HEK293 (cell line): ENCODE measurements at regions not wholly inside any gene's neighbourhood (a gene's known extent, or its start where the extent isn't known, plus 50 kb on each side); places are given as distances from the start of the nearest gene placed in this dataset.

Experiments
- CTCF ChIA-PET: fragments of 350-600 bp; formaldehyde crosslinking; extraction: SDS; loops from one replicate; lab custom pipeline; 2021; ENCODE audit warnings: antibody characterized with exemption; lab: Yijun Ruan, JAX
- POLR2A ChIA-PET: fragments of 300-600 bp; formaldehyde crosslinking; extraction: SDS; loops from one replicate; lab custom pipeline; 2020; ENCODE audit warnings: antibody characterized with exemption, inconsistent platforms; lab: Yijun Ruan, JAX
- H3K27ac ChIP-seq: fragments of 200-500 bp; sonication (Bioruptor generic); 2 replicates; pipeline ENCODE4 v1.5.1; 2014; ENCODE audit warnings: low read depth, low read length, control low read depth, inconsistent platforms; ENCODE audit errors: extremely low read depth
- H3K36me3 ChIP-seq, 2 experiments: fragments of 200-500 bp in 1 of 2; sonication (Bioruptor generic) in 1 of 2; 1 replicate in 1 of 2; 2 replicates in 1 of 2; pipeline ENCODE4 v1.5.1; 2014 to 2017; ENCODE audit warnings: inconsistent platforms in 2 of 2, low read length in 2 of 2; ENCODE audit not compliant: control insufficient read depth in 2 of 2, insufficient read depth in 1 of 2
- H3K4me1 ChIP-seq: fragments of 200-500 bp; sonication (Bioruptor generic); 2 replicates; pipeline ENCODE4 v1.5.1; 2014; ENCODE audit warnings: mild to moderate bottlenecking, low read length, inconsistent platforms; ENCODE audit not compliant: control insufficient read depth, insufficient read depth
- H3K4me3 ChIP-seq: 2 replicates; pipeline ENCODE4 v1.5.1; 2011; ENCODE audit warnings: low read depth, mild to moderate bottlenecking, control low read depth, low read length, moderate library complexity
- H3K9me3 ChIP-seq: fragments of 200-500 bp; sonication (Bioruptor generic); 2 replicates; pipeline ENCODE4 v1.5.1; 2014; ENCODE audit warnings: low read depth, low read length, inconsistent platforms; ENCODE audit not compliant: control insufficient read depth, insufficient read depth
- KLF7 ChIP-seq: fragments of 450-650 bp; formaldehyde crosslinking; IDR thresholded peaks from 2 replicates; pipeline ENCODE4 v1.5.1; 2016; ENCODE audit warnings: missing biosample characterization, missing genetic modification characterization, borderline replicate concordance
- RBAK ChIP-seq: fragments of 450-650 bp; formaldehyde crosslinking; IDR thresholded peaks from 2 replicates; pipeline ENCODE4 v1.5.1; 2016; ENCODE audit warnings: missing biosample characterization, missing genetic modification characterization
- SP3 ChIP-seq: fragments of 450-650 bp; formaldehyde crosslinking; IDR thresholded peaks from 2 replicates; pipeline ENCODE4 v1.5.1; 2016; ENCODE audit warnings: missing biosample characterization, missing genetic modification characterization
- SP7 ChIP-seq: fragments of 450-650 bp; formaldehyde crosslinking; IDR thresholded peaks from 2 replicates; pipeline ENCODE4 v1.5.1; 2016; ENCODE audit warnings: missing biosample characterization, missing genetic modification characterization
- ZFP37 ChIP-seq: fragments of 450-650 bp; formaldehyde crosslinking; IDR thresholded peaks from 2 replicates; pipeline ENCODE4 v1.5.1; 2016; ENCODE audit warnings: missing biosample characterization, missing genetic modification characterization
- ZIC2 ChIP-seq: fragments of 450-650 bp; formaldehyde crosslinking; IDR thresholded peaks from 2 replicates; pipeline ENCODE4 v1.5.1; 2016; ENCODE audit warnings: missing biosample characterization, missing genetic modification characterization
- ZNF16 ChIP-seq: fragments of 450-650 bp; formaldehyde crosslinking; IDR thresholded peaks from 2 replicates; pipeline ENCODE4 v1.5.1; 2016; ENCODE audit warnings: low read depth, missing biosample characterization, missing genetic modification characterization
- ZNF2 ChIP-seq: fragments of 450-650 bp; formaldehyde crosslinking; IDR thresholded peaks from 2 replicates; pipeline ENCODE4 v1.5.1; 2016; ENCODE audit warnings: missing biosample characterization, missing genetic modification characterization
- ZNF214 ChIP-seq: fragments of 450-650 bp; formaldehyde crosslinking; IDR thresholded peaks from 2 replicates; pipeline ENCODE4 v1.5.1; 2017; ENCODE audit warnings: missing biosample characterization, mild to moderate bottlenecking, missing genetic modification characterization, borderline replicate concordance
- ZNF530 ChIP-seq: fragments of 450-650 bp; formaldehyde crosslinking; IDR thresholded peaks from 2 replicates; pipeline ENCODE4 v1.5.1; 2016; ENCODE audit warnings: low read depth, missing biosample characterization, missing genetic modification characterization
- ZNF548 ChIP-seq: fragments of 450-650 bp; formaldehyde crosslinking; IDR thresholded peaks from 2 replicates; pipeline ENCODE4 v1.5.1; 2016; ENCODE audit warnings: missing biosample characterization, missing genetic modification characterization
- ZNF561 ChIP-seq: fragments of 450-650 bp; IDR thresholded peaks from 2 replicates; pipeline ENCODE4 v1.5.1; 2018; ENCODE audit warnings: missing biosample characterization, missing genetic modification characterization, borderline replicate concordance
- ZNF610 ChIP-seq: fragments of 450-650 bp; formaldehyde crosslinking; IDR thresholded peaks from 2 replicates; pipeline ENCODE4 v1.5.1; 2016; ENCODE audit warnings: missing biosample characterization, missing genetic modification characterization, borderline replicate concordance
- ZNF626 ChIP-seq: fragments of 450-650 bp; sonication (Bioruptor Pico); formaldehyde crosslinking; IDR thresholded peaks from 2 replicates; pipeline ENCODE4 v1.5.1; 2018; ENCODE audit warnings: missing biosample characterization, missing genetic modification characterization, inconsistent platforms
- ZSCAN4 ChIP-seq: fragments of 450-650 bp; formaldehyde crosslinking; IDR thresholded peaks from 2 replicates; pipeline ENCODE4 v1.5.1; 2017; ENCODE audit warnings: missing biosample characterization, missing genetic modification characterization
- TF ChIP-seq, protein P1 (sequence below): fragments of 450-650 bp; formaldehyde crosslinking; IDR thresholded peaks from 2 replicates; pipeline ENCODE4 v1.5.1; 2017; ENCODE audit warnings: missing biosample characterization, mild to moderate bottlenecking, missing genetic modification characterization, moderate library complexity
- TF ChIP-seq, protein P2 (sequence below): sonication (generic); formaldehyde crosslinking; IDR thresholded peaks from 2 replicates; pipeline ENCODE4 v1.8.1; 2022; ENCODE audit warnings: mild to moderate bottlenecking, moderate library complexity, missing genetic modification reagents
- TF ChIP-seq, protein P3 (sequence below): fragments of 450-650 bp; formaldehyde crosslinking; IDR thresholded peaks from 2 replicates; pipeline ENCODE4 v1.5.1; 2016; ENCODE audit warnings: missing biosample characterization, missing genetic modification characterization
- TF ChIP-seq, protein P4 (sequence below): fragments of 450-650 bp; IDR thresholded peaks from 2 replicates; pipeline ENCODE4 v1.5.1; 2018; ENCODE audit warnings: missing biosample characterization, missing genetic modification characterization

- Histone ChIP-seq H3K4me3 (no peak overlapping the region), H3K27ac (no peak overlapping the region)
- TF ChIP-seq ZNF610 (no peak), ZFP37 (no peak), ZNF530 (no peak), SP7 (no peak), ZNF561 (tag by site-specific recombination) (no peak), KLF7 (tag by site-specific recombination) (no peak), ZNF214 (no peak), ZNF626 (tag by site-specific recombination) (no peak), ZNF548 (tag by site-specific recombination) (no peak), ZNF16 (no peak), RBAK (tag by site-specific recombination) (no peak), SP3 (tag by site-specific recombination) (no peak)
- TF ChIP-seq, protein P1, sequence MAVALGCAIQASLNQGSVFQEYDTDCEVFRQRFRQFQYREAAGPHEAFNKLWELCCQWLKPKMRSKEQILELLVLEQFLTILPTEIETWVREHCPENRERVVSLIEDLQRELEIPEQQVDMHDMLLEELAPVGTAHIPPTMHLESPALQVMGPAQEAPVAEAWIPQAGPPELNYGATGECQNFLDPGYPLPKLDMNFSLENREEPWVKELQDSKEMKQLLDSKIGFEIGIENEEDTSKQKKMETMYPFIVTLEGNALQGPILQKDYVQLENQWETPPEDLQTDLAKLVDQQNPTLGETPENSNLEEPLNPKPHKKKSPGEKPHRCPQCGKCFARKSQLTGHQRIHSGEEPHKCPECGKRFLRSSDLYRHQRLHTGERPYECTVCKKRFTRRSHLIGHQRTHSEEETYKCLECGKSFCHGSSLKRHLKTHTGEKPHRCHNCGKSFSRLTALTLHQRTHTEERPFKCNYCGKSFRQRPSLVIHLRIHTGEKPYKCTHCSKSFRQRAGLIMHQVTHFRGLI = no peak
- TF ChIP-seq, protein P2, sequence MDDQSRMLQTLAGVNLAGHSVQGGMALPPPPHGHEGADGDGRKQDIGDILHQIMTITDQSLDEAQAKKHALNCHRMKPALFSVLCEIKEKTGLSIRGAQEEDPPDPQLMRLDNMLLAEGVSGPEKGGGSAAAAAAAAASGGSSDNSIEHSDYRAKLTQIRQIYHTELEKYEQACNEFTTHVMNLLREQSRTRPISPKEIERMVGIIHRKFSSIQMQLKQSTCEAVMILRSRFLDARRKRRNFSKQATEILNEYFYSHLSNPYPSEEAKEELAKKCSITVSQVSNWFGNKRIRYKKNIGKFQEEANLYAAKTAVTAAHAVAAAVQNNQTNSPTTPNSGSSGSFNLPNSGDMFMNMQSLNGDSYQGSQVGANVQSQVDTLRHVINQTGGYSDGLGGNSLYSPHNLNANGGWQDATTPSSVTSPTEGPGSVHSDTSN = no peak
- TF ChIP-seq, all 188 proteins: peak for 0
- Histone ChIP-seq H3K9me3 (no peaks in the 10 kb centered on the region), H3K36me3 (no peaks in the 10 kb centered on the region), H3K4me1 (no peaks in the 10 kb centered on the region)
- ChIA-PET POLR2A (no interaction called here), CTCF (interaction anchor here (0.6 to 2.4 kb wide), 13 partner anchors 19 to 849 kb away, joined by 3 to 11 read pairs (median 3); partner anchors contain the start of gene RTL1)
Observed at GRCh38 chr14:101234244-101234937, 326.9 kb upstream of the DIO3 start.

DNA sequence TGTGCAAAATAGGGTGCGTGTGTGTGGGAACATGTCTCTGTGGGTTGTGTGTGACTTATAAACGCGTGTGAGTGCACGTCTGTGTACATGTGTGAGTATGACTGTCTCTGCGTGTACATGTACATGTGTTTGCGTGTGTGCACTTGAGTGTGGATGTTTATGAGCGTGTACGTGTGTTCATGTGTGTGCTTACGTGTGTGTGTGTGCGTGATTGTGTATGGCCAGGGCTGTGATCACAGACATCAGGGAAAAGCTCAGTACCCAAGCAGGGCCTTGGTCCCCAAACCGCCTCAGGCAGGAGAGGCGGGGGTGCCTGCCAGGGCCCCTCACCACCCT is 326.3 kb upstream of the DIO3 start:
- ChIA-PET CTCF (interaction anchor here (0.6 to 2.4 kb wide), 14 partner anchors 20 to 849 kb away, joined by 3 to 11 read pairs (median 3); partner anchors contain the start of gene RTL1), POLR2A (no interaction called here)
- Histone ChIP-seq H3K9me3 (no peaks in the 10 kb centered on the region), H3K4me1 (no peaks in the 10 kb centered on the region), H3K36me3 (no peaks in the 10 kb centered on the region), H3K4me3 (no peak overlapping the region), H3K27ac (no peak overlapping the region)
- TF ChIP-seq ZIC2 (tag by site-specific recombination) (peak; percentile 43; the same call in 1 of the 2 replicates), ZSCAN4 (peak; percentile 58), ZNF2 (0 out of 2 replicates have a peak, but pooled peaks have one; percentile 43)
- TF ChIP-seq, protein P3, sequence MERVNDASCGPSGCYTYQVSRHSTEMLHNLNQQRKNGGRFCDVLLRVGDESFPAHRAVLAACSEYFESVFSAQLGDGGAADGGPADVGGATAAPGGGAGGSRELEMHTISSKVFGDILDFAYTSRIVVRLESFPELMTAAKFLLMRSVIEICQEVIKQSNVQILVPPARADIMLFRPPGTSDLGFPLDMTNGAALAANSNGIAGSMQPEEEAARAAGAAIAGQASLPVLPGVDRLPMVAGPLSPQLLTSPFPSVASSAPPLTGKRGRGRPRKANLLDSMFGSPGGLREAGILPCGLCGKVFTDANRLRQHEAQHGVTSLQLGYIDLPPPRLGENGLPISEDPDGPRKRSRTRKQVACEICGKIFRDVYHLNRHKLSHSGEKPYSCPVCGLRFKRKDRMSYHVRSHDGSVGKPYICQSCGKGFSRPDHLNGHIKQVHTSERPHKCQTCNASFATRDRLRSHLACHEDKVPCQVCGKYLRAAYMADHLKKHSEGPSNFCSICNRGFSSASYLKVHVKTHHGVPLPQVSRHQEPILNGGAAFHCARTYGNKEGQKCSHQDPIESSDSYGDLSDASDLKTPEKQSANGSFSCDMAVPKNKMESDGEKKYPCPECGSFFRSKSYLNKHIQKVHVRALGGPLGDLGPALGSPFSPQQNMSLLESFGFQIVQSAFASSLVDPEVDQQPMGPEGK (tag by site-specific recombination) = 0 out of 2 replicates have a peak, but pooled peaks have one; percentile 14
- TF ChIP-seq, protein P4, sequence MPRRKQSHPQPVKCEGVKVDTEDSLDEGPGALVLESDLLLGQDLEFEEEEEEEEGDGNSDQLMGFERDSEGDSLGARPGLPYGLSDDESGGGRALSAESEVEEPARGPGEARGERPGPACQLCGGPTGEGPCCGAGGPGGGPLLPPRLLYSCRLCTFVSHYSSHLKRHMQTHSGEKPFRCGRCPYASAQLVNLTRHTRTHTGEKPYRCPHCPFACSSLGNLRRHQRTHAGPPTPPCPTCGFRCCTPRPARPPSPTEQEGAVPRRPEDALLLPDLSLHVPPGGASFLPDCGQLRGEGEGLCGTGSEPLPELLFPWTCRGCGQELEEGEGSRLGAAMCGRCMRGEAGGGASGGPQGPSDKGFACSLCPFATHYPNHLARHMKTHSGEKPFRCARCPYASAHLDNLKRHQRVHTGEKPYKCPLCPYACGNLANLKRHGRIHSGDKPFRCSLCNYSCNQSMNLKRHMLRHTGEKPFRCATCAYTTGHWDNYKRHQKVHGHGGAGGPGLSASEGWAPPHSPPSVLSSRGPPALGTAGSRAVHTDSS (tag by site-specific recombination) = no peak
